Ishikawa (cell line): ENCODE measurements at regions not wholly inside any gene's neighbourhood (a gene's known extent, or its start where the extent isn't known, plus 50 kb on each side); places are given as distances from the start of the nearest gene placed in this dataset.

Experiments
- CEBPB ChIP-seq: IDR thresholded peaks from 2 replicates; pipeline ENCODE4 v1.6.1; 2012
- CREB1 ChIP-seq: IDR thresholded peaks from 2 replicates; pipeline ENCODE4 v1.6.1; 2012; ENCODE audit warnings: low read depth
- EGR1 ChIP-seq: IDR thresholded peaks from 2 replicates; pipeline ENCODE4 v1.6.1; 2012
- EP300 ChIP-seq: IDR thresholded peaks from 2 replicates; pipeline ENCODE4 v1.6.1; 2012; ENCODE audit warnings: borderline replicate concordance
- FOXM1 ChIP-seq: IDR thresholded peaks from 2 replicates; pipeline ENCODE4 v1.6.1; 2012; ENCODE audit warnings: low read depth, borderline replicate concordance
- MAX ChIP-seq: IDR thresholded peaks from 2 replicates; pipeline ENCODE4 v1.6.1; 2012
- NFIC ChIP-seq: IDR thresholded peaks from 2 replicates; pipeline ENCODE4 v1.6.1; 2012
- RAD21 ChIP-seq: IDR thresholded peaks from 2 replicates; pipeline ENCODE4 v1.6.1; 2012; ENCODE audit warnings: low read depth
- REST ChIP-seq: IDR thresholded peaks from 2 replicates; pipeline ENCODE4 v1.6.1; 2012; ENCODE audit warnings: low read depth, mild to moderate bottlenecking
- TAF1 ChIP-seq: IDR thresholded peaks from 2 replicates; pipeline ENCODE4 v1.6.1; 2012; ENCODE audit warnings: low read depth, mild to moderate bottlenecking
- TCF12 ChIP-seq: IDR thresholded peaks from 2 replicates; pipeline ENCODE4 v1.6.1; 2012; ENCODE audit warnings: low read depth
- TEAD4 ChIP-seq: IDR thresholded peaks from 2 replicates; pipeline ENCODE4 v1.6.1; 2012
- USF1 ChIP-seq: IDR thresholded peaks from 2 replicates; pipeline ENCODE4 v1.6.1; 2012
- YY1 ChIP-seq: IDR thresholded peaks from 2 replicates; pipeline ENCODE4 v1.6.1; 2012; ENCODE audit warnings: low read depth
- ZBTB7A ChIP-seq: IDR thresholded peaks from 2 replicates; pipeline ENCODE4 v1.6.1; 2012; ENCODE audit warnings: low read depth

- no peak for TF ChIP-seq CEBPB
- no peak for TF ChIP-seq EP300
- no peak for TF ChIP-seq NFIC
- no peak for TF ChIP-seq USF1
Observed at GRCh38 chr15:35616498-35617271, 70.7 kb upstream of the DPH6 start.

- TF ChIP-seq TAF1 (no peak), EP300 (no peak), TCF12 (no peak), FOXM1 (no peak), EGR1 (no peak), YY1 (no peak), CREB1 (no peak), ZBTB7A (no peak), RAD21 (no peak), MAX (no peak), CEBPB (no peak), REST (no peak), USF1 (no peak), TEAD4 (no peak)
Observed at GRCh38 chr15:35618260-35619188, 72.6 kb upstream of the DPH6 start.

GRCh38 chr15:35622641-35623340 lies 76.8 kb upstream of the DPH6 start:
- no peak for TF ChIP-seq YY1
- no peak for TF ChIP-seq REST
- TF ChIP-seq USF1: no peak
- no peak for TF ChIP-seq TCF12
- no peak for TF ChIP-seq TEAD4
- TF ChIP-seq RAD21: no peak
- no peak for TF ChIP-seq NFIC
- no peak for TF ChIP-seq ZBTB7A
- no peak for TF ChIP-seq TAF1

GRCh38 chr15:35624881-35625280 lies 78.9 kb upstream of the DPH6 start:
- no peak for TF ChIP-seq TCF12

GRCh38 chr15:35626571-35627318 lies 80.8 kb upstream of the DPH6 start:
- no peak for TF ChIP-seq FOXM1
- TF ChIP-seq EGR1: no peak
- TF ChIP-seq NFIC: no peak
- TF ChIP-seq ZBTB7A: no peak
- no peak for TF ChIP-seq TCF12
- no peak for TF ChIP-seq EP300
- TF ChIP-seq CEBPB: no peak
- TF ChIP-seq USF1: no peak
- no peak for TF ChIP-seq CREB1
- no peak for TF ChIP-seq YY1
- no peak for TF ChIP-seq TEAD4
- TF ChIP-seq RAD21: no peak
- TF ChIP-seq REST: no peak
- no peak for TF ChIP-seq TAF1
- no peak for TF ChIP-seq MAX
